A172 (cell line): ENCODE measurements at regions not wholly inside any gene's neighbourhood (a gene's known extent, or its start where the extent isn't known, plus 50 kb on each side); places are given as distances from the start of the nearest gene placed in this dataset.

Source experiments
- DNase-seq: peaks from one replicate; pipeline ENCODE4 v3.0.0-alpha.2; 2015; ENCODE audit warnings: low spot score

GRCh38 chr5:18043344-18043743 is 409.1 kb downstream of the TAF11L14 start:
- no peak for DNase-seq

DNA sequence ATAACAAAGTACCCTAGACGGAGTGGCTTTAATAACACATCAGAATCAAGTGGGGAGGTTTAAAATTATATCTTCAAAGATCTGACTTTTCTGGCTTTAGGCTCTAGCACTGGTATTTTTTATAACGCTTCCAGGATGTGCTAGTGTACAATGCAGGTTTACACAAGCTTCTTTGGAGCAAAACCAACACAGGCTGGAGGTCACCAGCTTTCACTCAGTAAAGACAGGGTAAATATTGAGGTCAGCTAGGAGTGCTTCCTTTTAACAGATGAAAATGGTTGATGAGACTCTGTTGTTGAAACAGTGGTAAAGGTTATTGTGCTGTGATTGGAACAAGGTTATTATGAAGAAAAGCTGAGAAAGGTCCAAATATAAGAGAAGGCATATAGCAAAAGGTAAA is 414.2 kb downstream of the TAF11L14 start:
- DNase-seq: no peak

DNA sequence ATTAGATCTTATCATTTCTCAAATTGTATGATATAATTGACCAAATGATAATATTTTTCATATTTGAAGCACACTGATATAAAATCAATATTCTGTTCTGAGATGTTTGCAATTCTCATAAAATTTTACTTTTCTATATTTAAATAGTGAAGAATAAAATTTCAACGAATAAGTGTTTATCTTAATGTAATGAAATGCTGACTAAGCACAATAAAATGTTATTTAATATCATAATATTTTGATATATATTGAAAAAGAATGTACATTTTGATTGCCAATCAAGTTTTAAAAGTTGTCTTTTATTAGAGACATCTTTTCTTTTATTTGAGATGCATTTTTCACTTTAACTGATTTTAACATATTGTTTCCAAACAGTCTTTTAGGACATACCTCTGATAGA is 416.1 kb downstream of the TAF11L14 start:
- no peak for DNase-seq

- no peak for DNase-seq
Measured at GRCh38 chr5:18050776-18051175, 416.5 kb downstream of the TAF11L14 start.

GRCh38 chr5:18051953-18052352 is 417.7 kb downstream of the TAF11L14 start:
- DNase-seq: no peak

- DNase-seq: no peak
Measured at GRCh38 chr5:18052569-18052968, 418.3 kb downstream of the TAF11L14 start.

- DNase-seq: no peak
Measured at GRCh38 chr5:18057725-18058124, 423.5 kb downstream of the TAF11L14 start.

- DNase-seq: no peak
Measured at GRCh38 chr5:18067615-18068014, 433.4 kb downstream of the TAF11L14 start.

GRCh38 chr5:18068826-18069225 is 434.6 kb downstream of the TAF11L14 start:
- no peak for DNase-seq

DNA sequence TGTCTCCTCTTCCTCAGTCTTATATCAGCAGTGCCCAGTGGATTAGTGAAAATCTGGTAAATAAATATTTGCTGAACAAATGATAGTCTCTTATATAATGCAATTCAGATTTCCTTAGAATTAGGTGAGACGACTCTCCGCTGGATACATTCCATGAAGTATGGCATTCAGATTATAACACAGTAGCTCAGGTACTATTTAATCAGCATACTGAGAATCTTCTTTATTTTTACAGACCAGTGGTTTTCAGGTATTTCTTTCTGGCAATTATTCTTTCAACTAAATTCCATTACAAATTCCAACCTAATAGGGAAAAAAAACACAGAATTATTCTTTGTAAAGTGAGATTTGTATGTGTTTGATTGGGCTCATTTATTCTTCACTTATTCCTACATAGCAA is 435.5 kb downstream of the TAF11L14 start:
- DNase-seq: no peak

DNA sequence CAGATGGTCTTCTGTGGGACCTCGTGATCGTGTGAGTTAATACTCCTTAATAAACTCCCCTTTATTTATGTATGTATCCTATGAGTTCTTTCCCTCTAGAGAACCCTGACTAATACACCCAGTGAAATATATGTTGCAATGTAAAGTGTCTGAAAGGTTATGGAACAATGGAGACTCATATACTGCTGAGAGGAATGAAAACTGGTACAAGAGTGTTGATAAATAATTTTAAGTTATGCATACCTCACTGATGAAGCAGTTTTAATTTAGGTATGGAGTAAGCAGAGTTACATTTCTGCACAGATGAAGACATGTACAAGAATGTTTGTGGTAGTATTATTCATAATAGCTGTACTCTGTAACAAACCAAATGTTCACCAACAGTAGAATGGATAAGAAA is 438.3 kb downstream of the TAF11L14 start:
- no peak for DNase-seq

DNA sequence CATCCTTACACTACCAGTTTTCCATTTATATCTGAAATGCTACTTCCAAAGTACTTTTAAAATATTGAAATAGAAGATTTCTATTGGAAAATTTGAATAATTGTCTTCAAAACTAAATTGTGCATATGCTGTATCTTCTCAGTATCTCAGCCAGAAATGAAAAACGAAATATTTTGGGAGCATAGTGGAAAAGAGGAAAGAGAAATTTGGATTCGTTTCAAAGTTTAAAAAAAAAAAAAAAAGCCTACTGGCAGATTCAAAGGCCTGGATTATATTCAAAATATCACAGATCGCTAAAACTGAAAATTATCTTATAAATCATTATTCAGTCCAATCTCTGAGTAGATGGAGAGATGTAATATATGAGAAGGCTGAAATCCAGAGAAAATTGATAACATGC is 440.7 kb downstream of the TAF11L14 start:
- DNase-seq: no peak

GRCh38 chr5:18078157-18078556 is 443.9 kb downstream of the TAF11L14 start:
- DNase-seq: no peak

GRCh38 chr5:18079831-18080230 is 445.6 kb downstream of the TAF11L14 start:
- no peak for DNase-seq

GRCh38 chr5:18088020-18088579 is 453.8 kb downstream of the TAF11L14 start:
- no peak for DNase-seq

- DNase-seq: no peak
Measured at GRCh38 chr5:18090177-18090576, 455.9 kb downstream of the TAF11L14 start.

DNA sequence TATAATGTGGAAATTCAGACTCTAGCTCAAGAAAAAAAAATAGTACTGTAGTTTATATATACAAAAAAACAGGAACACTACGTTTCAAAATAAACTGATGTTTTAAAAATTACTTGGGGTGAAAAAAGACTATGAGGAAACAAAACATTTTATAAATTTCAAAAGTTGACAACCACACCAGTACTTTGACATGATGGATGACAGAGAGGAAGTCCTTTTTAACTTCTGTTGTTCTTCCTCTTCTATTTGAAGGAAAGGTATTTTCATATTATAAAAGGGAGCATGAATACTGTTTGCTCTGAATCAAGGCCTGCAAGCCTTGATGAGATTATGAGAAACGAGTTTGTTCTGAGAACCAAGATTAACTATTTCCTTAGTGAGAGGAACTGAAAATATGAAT is 456.9 kb downstream of the TAF11L14 start:
- no peak for DNase-seq

DNA sequence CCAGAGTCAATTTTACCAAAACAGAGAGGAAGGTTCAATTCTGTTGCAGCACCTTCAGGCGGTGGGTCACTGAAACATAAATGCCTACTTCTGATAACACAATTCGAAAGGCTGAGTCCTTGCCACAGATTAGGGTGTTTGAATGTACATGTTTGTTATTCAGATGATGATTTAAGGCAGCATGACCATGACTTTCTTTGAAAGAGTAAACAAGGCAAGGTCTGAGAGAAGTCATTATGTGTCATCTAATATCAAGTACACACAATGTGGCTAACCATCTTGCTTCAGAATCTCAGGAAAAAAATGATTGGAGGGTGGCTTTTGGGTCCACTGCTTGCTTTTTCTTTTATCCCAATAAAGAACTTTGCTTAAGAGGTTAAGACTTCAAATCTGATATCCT is 457.5 kb downstream of the TAF11L14 start:
- DNase-seq: no peak

- no peak for DNase-seq
Measured at GRCh38 chr5:18095061-18095460, 460.8 kb downstream of the TAF11L14 start.

GRCh38 chr5:18097817-18098216 is 463.6 kb downstream of the TAF11L14 start:
- no peak for DNase-seq

DNA sequence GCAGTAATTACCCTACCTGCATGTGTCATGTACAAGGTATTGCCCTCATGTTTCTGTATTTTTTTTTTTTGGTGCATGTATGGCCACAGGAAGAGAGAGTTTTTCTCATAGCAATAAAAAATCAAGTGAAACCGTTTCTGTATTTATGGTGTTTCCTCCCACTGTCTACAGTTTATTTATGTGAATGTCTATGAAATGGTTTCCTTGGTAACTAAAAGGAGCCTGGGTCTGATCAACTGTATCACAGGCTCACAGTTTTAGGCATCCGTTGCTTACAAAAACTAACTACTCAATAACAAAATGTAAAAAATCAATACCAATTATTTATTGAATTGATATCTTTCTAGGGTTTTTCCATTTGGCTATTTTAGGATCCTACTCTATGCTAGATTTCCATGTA is 464.4 kb downstream of the TAF11L14 start:
- DNase-seq: no peak

DNA sequence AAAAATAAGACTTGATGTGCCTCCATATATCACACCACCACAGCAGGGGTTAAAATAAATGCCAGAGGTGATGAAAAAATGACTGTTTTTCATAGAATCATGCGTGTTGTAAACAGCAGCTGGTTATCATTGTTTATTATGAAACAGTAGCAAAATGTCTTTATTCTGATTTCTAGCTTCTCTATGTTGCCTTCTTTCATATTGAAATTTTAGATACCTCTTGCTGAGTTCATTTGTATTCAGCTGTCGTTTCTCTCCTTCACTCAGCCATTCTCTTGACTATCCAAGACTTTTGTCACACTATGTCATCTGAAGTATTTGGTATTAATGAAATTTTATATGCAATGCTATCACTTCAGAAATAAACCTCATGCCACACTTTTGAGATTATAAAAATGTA is 465.0 kb downstream of the TAF11L14 start:
- DNase-seq: no peak

DNA sequence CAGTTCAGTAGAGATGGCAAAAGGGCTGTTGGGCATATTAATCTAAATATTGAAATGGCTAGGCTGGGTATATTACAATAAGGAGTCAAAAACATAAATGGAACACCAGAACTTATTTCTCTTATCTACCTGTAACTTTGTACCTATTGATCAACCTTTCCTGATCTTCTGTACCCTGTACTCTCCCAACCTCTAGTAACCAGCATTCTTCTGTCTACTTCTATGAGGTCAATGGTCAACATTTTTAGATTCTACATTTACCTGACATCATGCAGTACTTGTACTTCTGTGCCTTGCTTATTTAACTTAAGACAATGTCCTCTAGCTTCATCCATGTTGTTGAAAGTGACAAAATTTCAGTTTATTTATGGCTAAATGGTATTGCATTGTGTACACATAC is 467.3 kb downstream of the TAF11L14 start:
- no peak for DNase-seq

DNA sequence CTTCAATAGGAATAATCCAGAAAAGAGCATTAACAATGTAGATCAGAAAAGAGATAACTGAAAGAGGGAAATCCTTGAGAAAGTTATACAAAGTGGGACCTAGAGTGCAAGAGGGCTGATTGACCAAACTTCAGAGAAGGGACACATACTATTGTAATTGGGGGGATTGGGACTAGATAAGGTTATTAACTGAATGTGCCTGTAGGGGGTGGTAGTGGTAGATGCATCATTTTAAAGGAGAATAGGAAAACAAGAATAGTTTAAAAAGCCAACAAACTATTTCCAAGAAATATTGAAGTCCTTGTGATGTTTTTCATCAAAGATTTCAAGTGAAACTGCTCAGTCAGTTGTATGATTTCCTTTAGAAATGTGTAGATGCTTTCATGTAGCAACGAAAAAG is 468.5 kb downstream of the TAF11L14 start:
- no peak for DNase-seq

GRCh38 chr5:18105449-18105848 is 471.2 kb downstream of the TAF11L14 start:
- no peak for DNase-seq
